WTC11 (cell line): ENCODE measurements at regions not wholly inside any gene's neighbourhood (a gene's known extent, or its start where the extent isn't known, plus 50 kb on each side); places are given as distances from the start of the nearest gene placed in this dataset.
"Not testable (repeated sequence)": the region's sequence is repeated elsewhere in the genome, so short reads cannot be mapped to it uniquely, and the experiment has no call there.

Source experiments
- ATAC-seq: fragments of 200-7000 bp; cut with Tn5 transposase; 2 replicates; pipeline ENCODE4 v1.10.0; 2021; ENCODE audit warnings: mild to moderate bottlenecking, moderate library complexity
- CTCF ChIA-PET: fragments of 300-600 bp; sonication (Branson Sonifier 250); formaldehyde crosslinking; loops from one replicate; lab custom pipeline; 2021; ENCODE audit warnings: antibody characterized with exemption; lab: Charles Lee
- POLR2A ChIA-PET: fragments of 350-600 bp; sonication (Branson Sonifier 250); formaldehyde crosslinking; loops from one replicate; lab custom pipeline; 2021; ENCODE audit warnings: antibody characterized with exemption; lab: Charles Lee
- DNase-seq: peaks from one replicate; pipeline ENCODE4 v3.0.0; 2021; ENCODE audit warnings: low spot score
- H3K27ac Mint-ChIP-seq: 2 replicates; pipeline ENCODE4 v1.8.0; 2021; ENCODE audit warnings: mixed read lengths
- H3K27me3 Mint-ChIP-seq: 2 replicates; pipeline ENCODE4 v1.8.0; 2021; ENCODE audit warnings: low read depth, mild to moderate bottlenecking, moderate library complexity, mixed read lengths
- H3K36me3 Mint-ChIP-seq: 2 replicates; pipeline ENCODE4 v1.8.0; 2021; ENCODE audit warnings: mixed read lengths
- H3K4me1 Mint-ChIP-seq: 2 replicates; pipeline ENCODE4 v1.8.0; 2022; ENCODE audit warnings: mixed read lengths
- H3K4me3 Mint-ChIP-seq: 2 replicates; pipeline ENCODE4 v1.8.0; 2021; ENCODE audit warnings: mild to moderate bottlenecking, moderate library complexity, mixed read lengths
- H3K9me3 Mint-ChIP-seq: 2 replicates; pipeline ENCODE4 v1.8.0; 2021; ENCODE audit warnings: mixed read lengths
- HMGA2 ChIP-seq: fragments of 250-450 bp; sonication (Bioruptor Pico); IDR thresholded peaks from 2 replicates; pipeline ENCODE4 v1.4.0; 2021; ENCODE audit warnings: mild to moderate bottlenecking, moderate library complexity
- JAZF1 ChIP-seq: fragments of 250-450 bp; sonication (Bioruptor Pico); IDR thresholded peaks from 2 replicates; pipeline ENCODE4 v1.9.0; 2021; ENCODE audit warnings: moderate library complexity, mild to moderate bottlenecking, inconsistent platforms
- MXD4 ChIP-seq: fragments of 250-450 bp; sonication (Bioruptor Pico); IDR thresholded peaks from 2 replicates; pipeline ENCODE4 v1.8.0; 2021; ENCODE audit warnings: mild to moderate bottlenecking, moderate library complexity, borderline replicate concordance
- NFATC4 ChIP-seq: fragments of 250-450 bp; sonication (Bioruptor Pico); IDR thresholded peaks from 2 replicates; pipeline ENCODE4 v1.9.0; 2021; ENCODE audit warnings: mild to moderate bottlenecking
- NFYB ChIP-seq: sonication (generic); formaldehyde crosslinking; conservative IDR thresholded peaks from 2 replicates; pipeline ENCODE4 v1.8.0; 2022; ENCODE audit warnings: low read depth, missing genetic modification reagents
- NR1H2 ChIP-seq: sonication (generic); formaldehyde crosslinking; IDR thresholded peaks from 2 replicates; pipeline ENCODE4 v1.9.0; 2021; ENCODE audit warnings: mild to moderate bottlenecking, moderate library complexity, missing genetic modification reagents
- SMAD3 ChIP-seq: sonication (generic); formaldehyde crosslinking; IDR thresholded peaks from 2 replicates; pipeline ENCODE4 v1.8.0; 2022; ENCODE audit warnings: missing genetic modification reagents, mild to moderate bottlenecking, borderline replicate concordance
- SMAD4 ChIP-seq: sonication (generic); formaldehyde crosslinking; IDR thresholded peaks from 2 replicates; pipeline ENCODE4 v1.8.0; 2022; ENCODE audit warnings: mild to moderate bottlenecking, missing genetic modification reagents
- TEAD4 ChIP-seq: sonication (generic); formaldehyde crosslinking; IDR thresholded peaks from 2 replicates; pipeline ENCODE4 v1.8.0; 2022; ENCODE audit warnings: mild to moderate bottlenecking, missing genetic modification reagents
- USF1 ChIP-seq: sonication (generic); formaldehyde crosslinking; IDR thresholded peaks from 2 replicates; pipeline ENCODE4 v1.8.0; 2022; ENCODE audit warnings: mild to moderate bottlenecking, missing genetic modification reagents
- USF2 ChIP-seq: sonication (generic); formaldehyde crosslinking; IDR thresholded peaks from 2 replicates; pipeline ENCODE4 v1.8.1; 2023; ENCODE audit warnings: mild to moderate bottlenecking, missing genetic modification reagents, moderate library complexity
- ZMAT4 ChIP-seq: fragments of 250-450 bp; sonication (Bioruptor Pico); IDR thresholded peaks from 2 replicates; pipeline ENCODE4 v1.9.0; 2021; ENCODE audit warnings: mild to moderate bottlenecking
- ZNF121 ChIP-seq: sonication (generic); formaldehyde crosslinking; IDR thresholded peaks from 2 replicates; pipeline ENCODE4 v1.8.0; 2023; ENCODE audit warnings: missing genetic modification reagents
- ZNF416 ChIP-seq: fragments of 250-450 bp; sonication (Bioruptor Pico); IDR thresholded peaks from 2 replicates; pipeline ENCODE4 v1.9.0; 2021; ENCODE audit warnings: mild to moderate bottlenecking, inconsistent platforms
- ZNF512 ChIP-seq: sonication (generic); formaldehyde crosslinking; IDR thresholded peaks from 2 replicates; pipeline ENCODE4 v1.8.1; 2022; ENCODE audit warnings: missing genetic modification reagents, borderline replicate concordance
- ZNF532 ChIP-seq: fragments of 250-450 bp; sonication (Bioruptor Pico); IDR thresholded peaks from 2 replicates; pipeline ENCODE4 v1.9.0; 2021; ENCODE audit warnings: mild to moderate bottlenecking, borderline replicate concordance
- TF ChIP-seq, protein P1 (sequence below): fragments of 200-600 bp; IDR thresholded peaks from 2 replicates; pipeline ENCODE4 v1.8.0; 2022; ENCODE audit warnings: antibody characterized with exemption
- TF ChIP-seq, protein P2 (sequence below): sonication (generic); formaldehyde crosslinking; IDR thresholded peaks from 2 replicates; pipeline ENCODE4 v1.8.0; 2023; ENCODE audit warnings: missing genetic modification reagents
- TF ChIP-seq, protein P3 (sequence below): fragments of 250-450 bp; sonication (Bioruptor Pico); IDR thresholded peaks from 2 replicates; pipeline ENCODE4 v1.9.0; 2021; ENCODE audit warnings: moderate library complexity, mild to moderate bottlenecking, inconsistent platforms, borderline replicate concordance

DNA sequence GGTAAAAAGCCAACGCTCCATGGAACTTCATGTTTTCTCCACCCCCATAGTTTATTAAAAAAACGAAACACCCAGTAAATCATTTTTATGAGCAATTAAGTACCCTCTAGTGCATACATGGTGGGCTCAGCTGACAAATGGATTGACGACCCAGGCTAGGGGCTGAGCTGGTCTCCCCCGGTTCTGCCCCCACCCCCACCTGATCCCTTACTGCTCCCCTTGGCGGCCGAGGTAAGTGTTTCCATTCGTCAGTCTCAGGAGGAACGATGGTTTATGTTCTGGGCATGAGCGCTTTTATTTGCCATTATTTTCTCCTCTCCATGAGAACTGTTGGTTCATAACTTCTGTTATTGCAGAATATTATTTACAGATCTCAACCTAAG is 233.9 kb upstream of the C1orf174 start (continued):
- TF ChIP-seq, protein P1, sequence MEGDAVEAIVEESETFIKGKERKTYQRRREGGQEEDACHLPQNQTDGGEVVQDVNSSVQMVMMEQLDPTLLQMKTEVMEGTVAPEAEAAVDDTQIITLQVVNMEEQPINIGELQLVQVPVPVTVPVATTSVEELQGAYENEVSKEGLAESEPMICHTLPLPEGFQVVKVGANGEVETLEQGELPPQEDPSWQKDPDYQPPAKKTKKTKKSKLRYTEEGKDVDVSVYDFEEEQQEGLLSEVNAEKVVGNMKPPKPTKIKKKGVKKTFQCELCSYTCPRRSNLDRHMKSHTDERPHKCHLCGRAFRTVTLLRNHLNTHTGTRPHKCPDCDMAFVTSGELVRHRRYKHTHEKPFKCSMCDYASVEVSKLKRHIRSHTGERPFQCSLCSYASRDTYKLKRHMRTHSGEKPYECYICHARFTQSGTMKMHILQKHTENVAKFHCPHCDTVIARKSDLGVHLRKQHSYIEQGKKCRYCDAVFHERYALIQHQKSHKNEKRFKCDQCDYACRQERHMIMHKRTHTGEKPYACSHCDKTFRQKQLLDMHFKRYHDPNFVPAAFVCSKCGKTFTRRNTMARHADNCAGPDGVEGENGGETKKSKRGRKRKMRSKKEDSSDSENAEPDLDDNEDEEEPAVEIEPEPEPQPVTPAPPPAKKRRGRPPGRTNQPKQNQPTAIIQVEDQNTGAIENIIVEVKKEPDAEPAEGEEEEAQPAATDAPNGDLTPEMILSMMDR = no peak
- TF ChIP-seq JAZF1 (CRISPR knock-in tag) (no peak), SMAD4 (CRISPR knock-in tag) (no peak), SMAD3 (CRISPR knock-in tag) (no peak)
- TF ChIP-seq, protein P2, sequence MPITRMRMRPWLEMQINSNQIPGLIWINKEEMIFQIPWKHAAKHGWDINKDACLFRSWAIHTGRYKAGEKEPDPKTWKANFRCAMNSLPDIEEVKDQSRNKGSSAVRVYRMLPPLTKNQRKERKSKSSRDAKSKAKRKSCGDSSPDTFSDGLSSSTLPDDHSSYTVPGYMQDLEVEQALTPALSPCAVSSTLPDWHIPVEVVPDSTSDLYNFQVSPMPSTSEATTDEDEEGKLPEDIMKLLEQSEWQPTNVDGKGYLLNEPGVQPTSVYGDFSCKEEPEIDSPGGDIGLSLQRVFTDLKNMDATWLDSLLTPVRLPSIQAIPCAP (CRISPR knock-in tag) = no peak

DNA sequence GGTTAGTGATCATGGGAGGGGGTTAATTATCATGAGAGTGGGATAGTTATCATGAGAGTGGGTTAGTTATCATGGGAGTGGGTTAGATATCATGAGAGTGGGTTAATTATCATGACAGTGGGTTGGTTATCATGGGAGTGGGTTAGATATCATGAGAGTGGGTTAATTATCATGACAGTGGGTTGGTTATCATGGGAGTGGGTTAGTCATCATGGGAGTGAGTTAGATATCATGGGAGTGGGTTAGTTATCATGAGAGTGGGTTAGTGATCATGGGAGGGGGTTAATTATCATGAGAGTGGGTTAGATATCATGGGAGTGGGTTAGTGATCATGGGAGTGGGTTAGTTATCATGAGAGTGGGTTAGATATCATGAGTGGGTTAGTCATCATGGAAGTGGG is 235.8 kb upstream of the C1orf174 start:
- peaks cover 76% of the 10 kb centered on the region for H3K9me3 Mint-ChIP-seq
- H3K27ac Mint-ChIP-seq, H3K4me3 Mint-ChIP-seq, CTCF ChIA-PET, H3K4me1 Mint-ChIP-seq, ATAC-seq, POLR2A ChIA-PET, DNase-seq, H3K27me3 Mint-ChIP-seq: not testable (repeated sequence)
- H3K36me3 Mint-ChIP-seq = peaks cover 76% of the 10 kb centered on the region

GRCh38 chr1:4137621-4138415 is 237.7 kb upstream of the C1orf174 start:
- ChIA-PET CTCF (no interaction called here), POLR2A (no interaction called here)
- peaks cover 2% of the 10 kb centered on the region; the same call in 1 of the 2 replicates for H3K27me3 Mint-ChIP-seq
- ATAC-seq = no peak
- TF ChIP-seq ZNF121 = no peak
- no peak for TF ChIP-seq USF1
- TF ChIP-seq USF2 (CRISPR knock-in tag) = no peak
- no peak for TF ChIP-seq ZNF416 (CRISPR knock-in tag)
- no peak for TF ChIP-seq NFYB (CRISPR knock-in tag)
- TF ChIP-seq, protein P3, sequence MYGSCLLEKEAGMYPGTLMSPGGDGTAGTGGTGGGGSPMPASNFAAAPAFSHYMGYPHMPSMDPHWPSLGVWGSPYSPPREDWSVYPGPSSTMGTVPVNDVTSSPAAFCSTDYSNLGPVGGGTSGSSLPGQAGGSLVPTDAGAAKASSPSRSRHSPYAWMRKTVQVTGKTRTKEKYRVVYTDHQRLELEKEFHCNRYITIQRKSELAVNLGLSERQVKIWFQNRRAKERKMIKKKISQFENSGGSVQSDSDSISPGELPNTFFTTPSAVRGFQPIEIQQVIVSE (CRISPR knock-in tag) = no peak
- TF ChIP-seq ZMAT4 (CRISPR knock-in tag) = no peak
- no peak for TF ChIP-seq NFATC4 (CRISPR knock-in tag)
- H3K36me3 Mint-ChIP-seq = peaks cover 69% of the 10 kb centered on the region
- no peaks in the 10 kb centered on the region for H3K4me1 Mint-ChIP-seq
- H3K9me3 Mint-ChIP-seq = peaks cover 68% of the 10 kb centered on the region
- H3K4me3 Mint-ChIP-seq = no peak overlapping the region
- H3K27ac Mint-ChIP-seq = no peak overlapping the region
- no peak for DNase-seq

- ChIA-PET POLR2A (no interaction called here), CTCF (no interaction called here)
- H3K4me3 Mint-ChIP-seq = no peak overlapping the region
- no peaks in the 10 kb centered on the region for H3K4me1 Mint-ChIP-seq
- ATAC-seq = no peak
- no peak overlapping the region for H3K27ac Mint-ChIP-seq
- peaks cover 72% of the 10 kb centered on the region for H3K9me3 Mint-ChIP-seq
- H3K36me3 Mint-ChIP-seq = peaks cover 64% of the 10 kb centered on the region
- DNase-seq = no peak
- H3K27me3 Mint-ChIP-seq = peaks cover 7% of the 10 kb centered on the region; the same call in 1 of the 2 replicates
- TF ChIP-seq ZNF532 (no peak), MXD4 (CRISPR knock-in tag) (no peak), TEAD4 (CRISPR knock-in tag) (no peak), NR1H2 (CRISPR knock-in tag) (no peak), ZNF512 (CRISPR knock-in tag) (no peak), HMGA2 (no peak)
Observed at GRCh38 chr1:4139646-4140045, 239.6 kb upstream of the C1orf174 start.
